ENCODE measurements at regions not wholly inside any gene's neighbourhood (a gene's known extent, or its start where the extent isn't known, plus 50 kb on each side); places are given as distances from the start of the nearest gene placed in this dataset.
"Not testable (repeated sequence)": the region's sequence is repeated elsewhere in the genome, so short reads cannot be mapped to it uniquely, and the experiment has no call there.

- not testable (repeated sequence) for TF ChIP-seq CTCF (conservative IDR thresholded peaks at IDR 0.05; ENCODE audit: low read length); EZH2phosphoT487 (IDR thresholded peaks at IDR 0.05; ENCODE audit: borderline replicate concordance, low read depth, low read length)
Measured at GRCh38 chr5:44756097-44756496, 52.6 kb upstream of the MRPS30 start.

Data from OCI-LY7 (cell line).